ENCODE measurements at regions not wholly inside any gene's neighbourhood (a gene's known extent, or its start where the extent isn't known, plus 50 kb on each side); places are given as distances from the start of the nearest gene placed in this dataset.
"Not testable (repeated sequence)": the region's sequence is repeated elsewhere in the genome, so short reads cannot be mapped to it uniquely, and the experiment has no call there.

GRCh38 chr4:129254526-129254925, 158.6 kb downstream of the C4orf33 start:
- no peak for DNase-seq

- DNase-seq: no peak
Measured at GRCh38 chr4:129261584-129261983, 165.6 kb downstream of the C4orf33 start.

- DNase-seq: no peak
Measured at GRCh38 chr4:129264008-129264657, 168.2 kb downstream of the C4orf33 start.

GRCh38 chr4:129278868-129279267, 182.9 kb downstream of the C4orf33 start:
- DNase-seq: no peak

- no peak for DNase-seq
Measured at GRCh38 chr4:129282293-129282692, 186.3 kb downstream of the C4orf33 start.

GRCh38 chr4:129292194-129292593, 196.2 kb downstream of the C4orf33 start:
- DNase-seq: not testable (repeated sequence)

GRCh38 chr4:129314781-129315180, 218.8 kb downstream of the C4orf33 start:
- no peak for DNase-seq

GRCh38 chr4:129322920-129323319, 227.0 kb downstream of the C4orf33 start:
- DNase-seq: no peak

- no peak for DNase-seq
Measured at GRCh38 chr4:129323658-129324057, 227.7 kb downstream of the C4orf33 start.

GRCh38 chr4:129326571-129327460, 230.9 kb downstream of the C4orf33 start:
- no peak for DNase-seq

- DNase-seq: no peak
Measured at GRCh38 chr4:129327637-129328036, 231.7 kb downstream of the C4orf33 start.

GRCh38 chr4:129328162-129328561, 232.2 kb downstream of the C4orf33 start:
- DNase-seq: no peak

- no peak for DNase-seq
Measured at GRCh38 chr4:129334136-129334535, 238.2 kb downstream of the C4orf33 start.

GRCh38 chr4:129335276-129335675, 239.3 kb downstream of the C4orf33 start:
- no peak for DNase-seq

GRCh38 chr4:129335818-129336217, 239.9 kb downstream of the C4orf33 start:
- no peak for DNase-seq

- DNase-seq: no peak
Measured at GRCh38 chr4:129336457-129337227, 240.7 kb downstream of the C4orf33 start.

GRCh38 chr4:129337228-129337620, 241.3 kb downstream of the C4orf33 start:
- DNase-seq: no peak

- no peak for DNase-seq
Measured at GRCh38 chr4:129342819-129343408, 247.0 kb downstream of the C4orf33 start.

GRCh38 chr4:129344058-129344457, 248.1 kb downstream of the C4orf33 start:
- no peak for DNase-seq

GRCh38 chr4:129345609-129346008, 249.7 kb downstream of the C4orf33 start:
- DNase-seq: no peak

GRCh38 chr4:129346036-129346435, 250.1 kb downstream of the C4orf33 start:
- no peak for DNase-seq

GRCh38 chr4:129346734-129347133, 250.8 kb downstream of the C4orf33 start:
- DNase-seq: no peak

Data from activated CD4-positive, CD25-positive, alpha-beta regulatory T cell (primary cell).